ENCODE measurements at regions not wholly inside any gene's neighbourhood (a gene's known extent, or its start where the extent isn't known, plus 50 kb on each side); places are given as distances from the start of the nearest gene placed in this dataset.
A peak's percentile ranks its signal among the peaks of the same experiment; 100 is the strongest.

DNA sequence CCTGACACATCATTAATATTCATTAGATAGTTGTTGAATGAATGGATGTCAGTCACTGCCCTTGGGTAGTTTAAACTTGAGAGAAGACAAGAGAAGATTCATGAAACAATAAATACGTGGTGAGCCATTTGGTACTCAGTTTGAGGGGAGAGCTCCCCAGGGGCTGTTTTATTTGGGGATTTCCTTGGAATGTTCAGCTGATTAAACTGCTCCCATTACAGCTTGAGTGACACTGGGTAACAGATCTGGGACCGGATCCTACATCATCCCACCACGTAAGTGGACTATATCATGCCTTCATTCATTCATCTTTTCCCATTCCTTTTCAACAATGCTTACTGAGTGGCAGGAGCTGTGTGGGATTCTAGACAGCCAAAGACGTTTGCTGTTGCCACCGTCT lies 162.0 kb downstream of the FAT3 start:
- no peak for DNase-seq

DNA sequence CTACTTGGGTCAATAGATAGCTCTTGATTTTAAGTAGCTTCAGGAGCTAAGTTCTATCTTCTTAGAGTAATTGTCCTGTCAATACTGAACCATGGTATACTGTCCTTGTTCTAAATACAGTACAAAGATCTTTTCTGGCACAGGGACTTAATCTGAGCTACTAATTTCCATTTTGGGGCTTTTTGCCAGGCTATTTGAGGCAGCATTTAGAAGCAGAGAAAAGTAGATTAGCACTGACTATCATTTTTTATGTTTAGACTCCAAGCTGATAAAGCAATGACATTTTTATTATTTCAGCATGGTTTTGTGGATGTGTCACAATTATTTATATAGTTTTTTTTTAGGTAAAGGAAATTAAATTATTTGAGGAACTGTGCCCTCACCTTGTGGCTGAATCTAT lies 163.2 kb downstream of the FAT3 start:
- DNase-seq: no peak

DNA sequence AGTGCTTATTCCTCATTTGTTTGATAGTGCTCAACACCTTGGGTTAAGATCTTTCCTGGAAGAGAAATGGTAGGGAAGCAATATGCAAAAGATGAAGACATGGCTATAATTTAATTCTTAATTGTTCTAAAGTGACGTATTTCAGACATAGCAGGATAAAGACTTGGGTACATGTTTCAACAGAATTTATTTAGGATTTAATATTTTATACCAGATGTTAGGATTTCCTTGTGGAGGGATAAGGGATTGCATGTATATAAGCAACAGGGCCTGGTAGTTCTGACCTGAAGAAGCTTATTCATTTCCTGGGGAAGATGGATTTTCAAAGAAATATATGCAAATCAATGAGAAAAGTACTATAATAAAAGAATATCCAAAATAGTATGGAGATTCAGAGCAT lies 163.8 kb downstream of the FAT3 start:
- no peak for DNase-seq

DNA sequence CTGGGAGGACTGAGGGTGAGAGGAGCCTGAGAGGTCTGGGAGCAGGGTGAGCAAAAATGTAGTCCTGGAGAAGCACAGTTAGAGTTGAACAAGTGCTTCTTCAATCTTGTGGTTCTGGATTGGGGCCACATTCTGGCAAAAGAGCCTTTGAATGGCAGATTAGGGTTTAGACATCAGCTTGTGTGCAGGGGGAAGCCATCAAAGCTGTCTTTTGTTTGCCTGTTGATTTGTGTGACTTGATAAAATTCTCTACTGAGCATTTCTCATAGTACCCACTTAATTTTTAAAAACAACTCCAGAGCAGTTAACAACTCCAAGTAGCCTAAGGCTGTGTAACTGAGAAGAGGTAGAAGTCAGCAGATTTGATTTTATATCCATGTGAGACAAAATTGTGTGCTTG lies 166.2 kb downstream of the FAT3 start:
- DNase-seq: no peak

DNA sequence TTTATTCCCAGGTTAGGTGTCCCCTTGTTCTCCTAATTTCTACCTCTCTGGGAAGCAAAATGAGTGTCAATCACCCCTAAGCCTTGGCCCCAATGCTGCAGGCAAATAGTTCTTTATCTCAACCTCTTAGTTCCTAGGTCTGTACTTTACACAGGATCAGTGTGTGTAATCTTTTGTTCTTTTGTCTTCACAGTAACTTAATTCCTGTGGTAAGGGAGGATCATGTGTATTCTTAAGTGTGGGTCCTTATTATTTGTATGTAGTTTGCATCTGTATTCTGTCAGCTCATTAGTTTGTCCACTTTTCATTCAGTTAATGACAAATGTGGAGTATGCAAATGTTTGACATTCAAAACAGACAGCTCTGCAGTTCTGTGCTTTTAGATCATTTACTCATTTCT lies 166.7 kb downstream of the FAT3 start:
- no peak for DNase-seq

DNA sequence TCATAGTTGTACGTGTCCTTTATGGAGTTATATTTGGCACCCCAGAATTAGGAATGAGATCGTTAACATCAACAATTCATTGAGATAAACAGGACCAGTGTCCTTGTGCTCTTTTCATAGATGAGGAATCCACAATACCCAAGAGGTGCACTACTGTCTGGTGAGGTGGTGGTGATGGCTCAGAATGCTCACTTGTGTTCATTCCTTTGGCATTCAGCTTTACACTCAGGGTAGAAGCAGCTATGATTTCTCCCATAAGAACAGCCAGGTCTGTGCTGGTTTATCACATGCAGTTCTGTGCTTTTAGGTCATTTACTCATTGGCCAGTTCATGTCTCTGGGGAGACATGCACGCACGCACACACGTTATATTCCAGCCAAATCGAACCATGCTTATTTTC lies 167.2 kb downstream of the FAT3 start:
- no peak for DNase-seq

DNA sequence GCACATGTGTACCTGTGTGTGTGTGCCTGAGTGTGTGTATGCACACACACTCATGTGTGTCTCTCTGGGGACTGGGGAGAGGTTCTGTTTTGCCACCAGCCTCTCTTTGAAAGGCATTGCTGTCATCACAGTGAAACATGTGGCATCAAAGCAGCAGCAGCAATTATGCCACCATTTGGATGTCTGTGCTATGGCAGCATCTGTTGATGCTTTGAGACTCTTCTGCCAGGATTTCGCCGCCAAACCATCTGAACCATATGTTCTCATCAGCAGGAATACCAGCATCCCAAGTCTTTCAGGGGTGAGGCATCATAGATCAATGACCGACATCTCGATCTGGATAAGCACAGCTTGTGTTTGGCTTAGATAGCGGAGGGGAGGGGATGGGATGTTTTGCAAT lies 168.6 kb downstream of the FAT3 start:
- no peak for DNase-seq

DNA sequence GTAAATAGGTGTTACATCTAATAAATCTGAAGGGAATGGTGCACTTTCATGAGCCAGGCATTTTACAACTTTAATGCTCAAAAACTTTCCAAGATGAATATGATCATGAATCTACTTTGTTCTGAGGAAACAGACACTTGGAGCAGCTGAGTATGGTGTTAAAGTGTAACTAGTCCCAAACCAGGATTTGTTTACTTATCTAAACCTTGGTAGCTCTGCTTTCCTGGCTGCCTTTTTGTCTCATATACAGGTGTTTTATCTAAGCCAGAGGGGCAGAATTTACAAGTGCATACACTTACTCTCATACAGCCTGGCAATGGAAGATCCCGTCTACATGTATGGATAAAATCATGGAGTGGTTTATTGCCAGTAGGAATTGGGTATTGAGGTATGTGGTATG lies 171.5 kb downstream of the FAT3 start:
- no peak for DNase-seq

DNA sequence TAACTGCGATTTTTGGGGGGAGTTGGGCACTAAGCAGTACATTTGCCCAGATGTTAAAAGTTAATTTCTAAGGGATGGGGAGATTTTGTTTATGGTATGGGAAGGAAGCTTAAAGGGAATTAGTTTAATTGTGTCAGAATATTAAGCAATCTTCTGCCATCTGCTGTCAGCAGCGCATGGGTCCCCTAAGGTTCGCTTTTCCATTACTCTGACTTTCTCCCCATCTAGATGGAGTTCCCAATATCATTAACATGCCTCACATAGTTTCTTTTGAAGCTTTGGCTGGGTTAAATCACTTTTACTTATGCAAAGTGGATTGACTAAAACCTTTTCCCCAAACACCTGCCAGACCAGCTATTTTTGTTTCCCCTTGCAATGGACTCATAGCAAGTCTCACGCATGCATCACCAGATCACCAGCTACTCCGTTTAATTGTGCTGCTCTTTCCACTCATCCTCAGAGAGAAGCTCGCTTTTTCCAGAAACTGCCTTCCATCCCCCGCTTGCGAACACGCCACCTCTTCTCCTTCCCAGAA lies 172.7 kb downstream of the FAT3 start:
- DNase-seq: no peak

DNA sequence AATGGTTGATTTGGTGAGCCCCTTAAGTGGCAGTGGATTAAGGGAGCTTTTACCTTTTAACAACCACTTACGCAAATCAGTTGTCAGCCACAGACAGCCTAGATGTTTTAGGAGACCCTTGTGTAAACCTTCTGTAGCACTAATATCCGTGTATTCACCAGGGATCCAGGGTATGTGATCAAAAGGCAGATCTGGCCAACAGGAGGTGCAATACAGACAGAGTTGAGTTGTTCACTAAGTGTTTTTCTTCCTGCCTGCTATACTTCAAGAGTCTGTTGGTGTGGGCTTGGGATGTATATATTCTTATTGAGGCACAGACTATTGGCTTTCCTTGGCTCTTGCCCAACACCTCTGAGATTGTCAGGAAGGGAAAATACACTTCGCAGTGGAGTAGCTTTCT lies 175.1 kb downstream of the FAT3 start:
- no peak for DNase-seq

DNA sequence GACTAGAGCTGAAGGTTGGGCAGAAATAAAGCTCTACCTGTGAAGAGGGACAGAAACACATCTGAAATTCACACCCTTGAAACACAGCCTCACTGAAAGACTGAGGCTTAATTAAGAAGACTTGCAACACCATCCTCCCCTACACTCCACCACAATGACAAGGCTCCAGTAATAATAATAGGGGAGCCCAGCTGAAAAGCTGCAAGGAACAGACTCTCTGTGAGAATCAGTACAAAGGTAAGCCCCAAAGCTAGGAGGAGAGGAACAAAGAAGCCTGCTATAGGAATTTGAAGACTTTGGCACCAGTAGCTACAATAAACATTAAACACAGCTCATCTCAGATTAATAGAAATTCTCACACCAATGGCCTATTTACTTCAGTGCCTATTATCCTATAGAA lies 176.9 kb downstream of the FAT3 start:
- no peak for DNase-seq

DNA sequence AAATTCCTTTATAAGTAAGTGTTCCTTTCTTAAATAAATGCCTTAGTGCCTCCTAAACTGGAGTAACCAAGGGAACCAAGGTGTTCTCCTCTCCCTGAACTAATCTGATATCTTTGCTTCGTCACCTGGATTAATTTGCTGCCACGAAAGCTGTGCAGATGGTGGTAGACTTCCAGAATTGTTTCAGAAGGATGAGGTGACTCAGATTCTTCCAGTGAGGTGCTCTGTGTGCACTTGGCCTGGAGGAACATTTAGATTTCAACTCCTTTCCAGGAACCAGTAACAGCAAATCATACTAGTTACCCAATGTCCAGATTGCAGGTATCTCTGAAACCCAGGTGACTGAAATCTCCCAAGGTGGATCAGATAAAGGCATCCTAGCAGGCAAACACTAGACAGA lies 181.9 kb downstream of the FAT3 start:
- DNase-seq: no peak

DNA sequence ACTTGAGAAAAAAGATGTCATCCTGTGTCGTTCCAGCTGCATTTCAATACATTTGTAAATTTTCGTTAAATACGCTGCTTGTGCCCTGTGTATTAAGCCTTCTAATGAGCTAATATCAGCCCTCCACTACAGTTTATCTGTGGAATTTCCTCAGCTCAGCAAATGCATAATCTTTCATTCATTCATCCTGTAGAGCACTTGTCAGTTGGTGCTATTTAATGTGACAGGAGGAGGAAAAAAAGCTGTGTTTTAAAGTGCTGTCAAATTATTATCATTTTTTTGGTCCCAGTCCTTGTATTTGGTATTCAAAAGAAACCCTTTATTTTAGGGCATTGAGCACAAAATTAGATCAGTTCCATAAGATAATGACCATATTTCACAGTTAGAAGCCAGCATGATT lies 184.7 kb downstream of the FAT3 start:
- DNase-seq: no peak

DNA sequence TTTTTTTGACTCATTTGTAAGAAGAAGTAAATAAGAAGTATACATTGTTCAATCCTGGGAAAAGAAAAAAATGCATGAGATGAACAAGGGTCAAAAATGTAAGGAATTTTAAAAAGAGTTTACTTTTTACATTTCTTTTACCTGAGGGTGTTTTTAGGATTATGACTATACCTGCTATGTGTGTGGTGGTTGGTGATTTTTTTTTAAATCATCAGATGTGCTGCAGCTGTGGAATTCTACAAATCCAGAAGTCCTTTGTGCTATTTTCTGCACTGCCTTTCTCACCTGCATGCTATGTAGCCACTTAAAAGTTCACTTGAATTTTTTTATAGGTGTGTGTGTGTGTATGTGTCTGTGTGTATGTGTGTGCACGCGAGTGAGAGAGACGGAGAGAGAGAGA lies 185.3 kb downstream of the FAT3 start:
- no peak for DNase-seq

DNA sequence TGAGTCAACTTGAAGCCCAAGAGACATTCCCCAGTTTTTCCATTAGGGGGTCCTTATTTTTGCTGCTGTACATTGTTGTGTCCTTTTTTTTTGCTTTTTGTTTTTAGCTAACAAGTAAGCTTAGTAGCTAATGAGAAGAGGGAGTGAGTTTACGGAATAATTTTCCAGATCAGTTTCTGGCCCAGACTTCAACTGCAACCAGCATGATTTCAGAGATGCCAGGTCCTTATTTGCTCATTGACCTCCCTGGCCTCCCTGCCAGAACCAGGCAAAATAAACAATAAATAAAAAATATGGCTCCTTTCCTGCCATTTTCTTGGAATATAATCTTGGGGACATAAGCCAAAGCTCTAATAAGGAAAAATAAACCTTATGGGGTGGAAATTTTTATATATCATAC lies 185.9 kb downstream of the FAT3 start:
- no peak for DNase-seq

DNA sequence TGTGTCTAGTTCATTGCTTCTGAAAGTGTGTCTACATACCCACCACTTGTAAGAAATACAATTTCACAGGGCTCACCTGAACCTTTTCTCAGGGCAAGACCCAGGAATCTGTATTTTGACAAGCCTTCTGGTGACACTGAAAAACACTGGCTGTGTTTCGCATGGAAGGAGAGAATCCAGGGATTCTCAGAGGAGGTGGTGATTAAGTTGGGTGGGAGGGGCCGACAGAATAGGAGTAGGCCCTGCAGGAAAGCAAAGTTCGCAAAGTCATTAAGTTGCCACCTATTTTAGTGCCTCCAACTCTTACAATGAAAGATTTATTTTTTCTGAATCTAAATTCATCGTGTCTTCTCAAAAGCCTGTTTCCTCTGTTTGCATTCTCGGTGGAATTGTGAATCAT lies 186.8 kb downstream of the FAT3 start:
- DNase-seq: no peak

DNA sequence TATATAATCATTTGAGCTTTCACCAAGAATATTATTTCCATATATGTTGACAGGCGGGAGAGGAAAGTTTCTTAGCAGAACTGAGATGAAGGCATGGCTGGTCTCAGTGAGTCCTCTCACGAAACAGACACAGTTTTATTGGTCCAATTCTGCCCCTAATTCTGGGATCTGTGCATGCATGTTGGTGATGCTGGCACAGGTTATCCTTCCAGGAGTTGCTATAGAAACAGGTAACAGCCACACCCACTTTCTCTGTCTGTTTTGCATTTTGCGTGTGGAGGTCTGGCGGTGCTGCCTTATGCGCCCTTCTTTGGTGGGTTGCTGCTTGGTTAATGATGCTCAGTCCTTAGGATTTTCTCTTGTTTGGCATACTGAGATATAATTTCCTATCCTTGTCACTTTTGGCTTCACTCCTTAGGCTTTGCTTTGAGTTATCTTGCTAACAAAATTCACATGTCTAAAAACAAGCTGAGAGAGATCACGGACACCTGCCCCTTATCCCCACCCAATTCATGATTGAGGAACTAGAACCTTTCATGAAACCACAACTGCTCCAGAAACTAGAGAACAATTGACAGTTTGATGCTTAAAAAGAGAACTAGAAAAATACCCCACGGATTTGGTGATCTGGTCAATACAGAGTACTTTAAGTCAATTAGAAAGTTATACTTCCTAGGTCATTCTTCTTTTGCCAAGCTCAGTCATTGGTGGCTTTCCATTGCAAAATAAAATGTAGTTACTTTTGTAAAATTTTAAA lies 189.3 kb downstream of the FAT3 start:
- no peak for DNase-seq

DNA sequence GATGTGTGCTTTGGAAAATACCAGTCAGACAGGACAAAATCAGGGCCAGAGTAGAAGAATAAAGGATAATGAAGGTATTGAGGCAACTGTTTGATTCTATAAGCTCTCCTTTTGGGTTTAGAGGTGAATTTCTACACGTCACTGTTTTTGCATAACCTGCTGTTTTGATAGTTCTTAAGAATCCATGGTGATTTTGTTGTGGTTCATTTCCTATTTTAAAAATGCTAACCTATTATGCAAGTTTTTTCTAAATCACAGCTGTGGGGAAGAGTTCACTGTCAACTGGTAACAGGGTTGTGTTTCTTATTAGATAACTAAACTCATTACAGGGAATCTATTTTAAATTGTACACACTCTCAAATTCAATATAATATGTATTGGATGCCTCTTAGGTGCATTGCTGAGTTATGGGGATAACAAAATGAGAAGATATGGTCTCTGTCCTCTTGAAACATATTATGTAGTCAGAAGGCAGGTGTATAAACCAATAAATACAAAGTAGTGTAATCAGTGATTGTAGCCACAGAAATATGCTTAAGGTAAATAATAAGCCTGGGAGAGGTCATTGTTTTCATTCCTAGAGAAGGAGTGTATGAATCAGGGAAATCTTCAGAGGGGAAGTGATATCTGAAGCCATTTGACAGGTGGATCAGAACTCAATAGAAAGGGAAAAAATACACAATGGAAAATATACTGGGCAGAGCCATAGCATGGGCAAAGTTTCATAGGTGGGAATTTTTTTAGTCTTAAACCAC lies 192.5 kb downstream of the FAT3 start:
- DNase-seq: no peak

DNA sequence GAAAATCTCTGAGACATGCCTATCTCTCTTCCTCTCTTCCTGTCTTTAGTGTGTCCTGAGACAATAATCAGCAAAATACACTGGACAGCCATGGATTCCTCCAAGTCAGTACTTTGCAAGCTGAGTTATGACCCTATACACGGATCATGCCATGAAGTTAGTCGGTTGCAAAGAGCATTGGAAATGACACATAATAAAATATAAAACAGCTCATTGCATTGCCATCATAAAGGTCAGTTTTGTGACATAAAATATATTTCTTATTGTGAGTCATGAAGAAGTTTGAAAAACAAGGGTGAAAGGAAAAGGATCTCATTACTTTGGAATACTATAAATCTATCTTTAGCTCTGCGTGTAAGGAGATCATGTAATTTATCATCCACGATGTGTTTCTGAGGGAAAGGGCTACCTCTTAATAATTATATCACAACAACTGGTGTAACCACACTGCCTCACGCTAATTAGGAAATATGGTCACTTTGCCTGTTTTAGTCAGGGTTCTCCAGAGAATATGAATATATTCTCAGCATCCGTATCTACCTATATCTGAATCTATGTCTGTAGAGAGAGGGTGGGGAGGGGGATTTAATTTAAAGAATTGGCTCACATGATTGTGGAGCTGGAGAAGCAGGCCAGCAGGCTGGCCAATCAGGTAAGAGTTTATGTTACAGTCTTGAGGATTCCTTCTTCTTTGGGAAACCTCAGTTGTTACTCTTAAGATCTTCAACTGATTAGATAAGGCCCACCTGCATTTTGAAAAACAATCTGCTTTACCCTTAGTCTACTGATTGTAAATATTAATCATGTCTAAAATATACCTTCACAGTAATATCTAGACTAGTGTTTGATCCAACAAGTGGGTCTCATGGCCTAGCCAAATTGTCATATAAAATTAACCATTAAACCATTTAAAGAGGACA lies 198.8 kb downstream of the FAT3 start:
- peak; percentile 40 for DNase-seq

DNA sequence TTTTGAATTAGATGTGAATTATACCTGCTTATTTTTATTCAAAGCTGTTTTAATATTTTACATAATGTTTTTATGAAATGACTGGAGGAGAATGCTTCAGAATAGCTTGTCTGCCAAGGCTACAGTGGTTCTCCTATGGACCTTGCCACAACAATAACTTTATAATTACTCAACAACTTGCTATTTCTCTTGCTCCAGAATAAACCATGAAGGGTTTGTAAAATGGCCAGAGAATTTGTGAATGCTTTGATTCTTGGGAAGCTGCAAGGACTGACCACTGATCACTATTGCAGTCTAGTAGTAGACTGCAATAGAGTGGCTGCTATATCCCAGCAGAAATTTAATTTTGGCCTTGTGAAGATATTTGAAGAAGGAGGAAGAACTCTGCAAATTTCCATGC lies 199.7 kb downstream of the FAT3 start:
- DNase-seq: peak; percentile 45

DNA sequence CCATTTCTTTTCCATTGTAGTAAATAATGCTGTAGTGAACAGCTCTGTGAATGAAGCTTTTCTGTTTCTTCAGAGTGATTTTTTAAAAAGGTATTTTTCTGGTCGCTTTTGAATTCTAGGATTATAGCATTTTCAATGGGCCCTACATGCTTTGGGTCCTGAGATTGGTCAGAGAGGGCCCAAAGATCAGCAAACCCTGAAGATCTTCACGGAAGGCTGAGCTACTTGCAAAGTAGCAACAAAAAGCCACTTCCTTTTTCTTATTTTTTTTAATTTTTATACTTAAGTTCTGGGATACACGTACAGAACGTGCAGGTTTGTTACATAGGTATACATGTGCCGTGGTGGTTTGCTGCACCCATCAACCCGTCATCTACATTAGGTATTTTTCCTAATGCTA lies 200.5 kb downstream of the FAT3 start:
- DNase-seq: no peak

DNA sequence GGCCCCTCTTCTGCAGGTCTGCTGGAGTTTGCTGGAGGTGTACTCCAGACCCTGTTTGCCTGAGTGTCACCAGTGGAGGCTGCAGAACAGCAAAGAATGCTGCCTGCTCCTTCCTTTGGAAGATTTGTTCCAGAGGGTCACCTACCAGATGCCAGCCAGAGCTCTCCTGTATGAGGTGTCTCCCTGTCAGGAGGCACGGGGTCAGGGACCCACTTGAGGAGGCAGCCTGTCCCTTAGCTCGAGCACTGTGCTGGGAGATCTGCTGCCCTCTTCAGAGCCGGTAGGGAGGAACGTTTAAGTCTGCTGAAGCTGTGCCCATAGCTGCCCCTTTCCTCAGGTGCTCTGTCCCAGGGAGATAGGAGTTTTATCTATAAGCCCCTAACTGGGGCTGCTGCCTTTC lies 207.9 kb downstream of the FAT3 start:
- no peak for DNase-seq

Data from fibroblast of skin of right quadriceps (primary cell).